ENCODE measurements at regions not wholly inside any gene's neighbourhood (a gene's known extent, or its start where the extent isn't known, plus 50 kb on each side); places are given as distances from the start of the nearest gene placed in this dataset.

- no peak for TF ChIP-seq CTCF (IDR thresholded peaks at IDR 0.05; ENCODE audit: insufficient read depth, low read length, poor library complexity, severe bottlenecking)
- no peak for TF ChIP-seq EZH2phosphoT487 (conservative IDR thresholded peaks at IDR 0.05; ENCODE audit: low read length)
Measured at GRCh38 chr17:79363552-79364275, 247.1 kb downstream of the RBFOX3 start.

Measured in SU-DHL-6 (cell line).